ENCODE measurements at regions not wholly inside any gene's neighbourhood (a gene's known extent, or its start where the extent isn't known, plus 50 kb on each side); places are given as distances from the start of the nearest gene placed in this dataset.
"Not testable (repeated sequence)": the region's sequence is repeated elsewhere in the genome, so short reads cannot be mapped to it uniquely, and the experiment has no call there.

- no peak overlapping the region for H3K4me3 ChIP-seq (ENCODE audit: low read depth, low read length)
- no peak for TF ChIP-seq CTCF (IDR thresholded peaks at IDR 0.05; ENCODE audit: borderline replicate concordance, insufficient read depth, low read depth, low read length)
These were observed 142.5 kb upstream of the MSX2 start for GRCh38 chr5:174581894-174582293.

- TF ChIP-seq CTCF (IDR thresholded peaks at IDR 0.05; ENCODE audit: borderline replicate concordance, insufficient read depth, low read depth, low read length): no peak
- no peak overlapping the region for H3K4me3 ChIP-seq (ENCODE audit: low read depth, low read length)
These were observed 141.3 kb upstream of the MSX2 start for GRCh38 chr5:174583071-174583470.

GRCh38 chr5:174585472-174585871 is 138.9 kb upstream of the MSX2 start:
- H3K4me3 ChIP-seq (ENCODE audit: low read depth, low read length): no peak overlapping the region
- TF ChIP-seq CTCF (IDR thresholded peaks at IDR 0.05; ENCODE audit: borderline replicate concordance, insufficient read depth, low read depth, low read length): no peak

GRCh38 chr5:174586163-174586562 is 138.2 kb upstream of the MSX2 start:
- not testable (repeated sequence) for H3K4me3 ChIP-seq (ENCODE audit: low read depth, low read length)

- H3K4me3 ChIP-seq (ENCODE audit: low read depth, low read length): no peak overlapping the region
- TF ChIP-seq CTCF (IDR thresholded peaks at IDR 0.05; ENCODE audit: borderline replicate concordance, insufficient read depth, low read depth, low read length): no peak
These were observed 135.4 kb upstream of the MSX2 start for GRCh38 chr5:174589011-174589410.

GRCh38 chr5:174589599-174589998 is 134.8 kb upstream of the MSX2 start:
- TF ChIP-seq CTCF (IDR thresholded peaks at IDR 0.05; ENCODE audit: borderline replicate concordance, insufficient read depth, low read depth, low read length): no peak
- no peak overlapping the region for H3K4me3 ChIP-seq (ENCODE audit: low read depth, low read length)

GRCh38 chr5:174590820-174591219 is 133.6 kb upstream of the MSX2 start:
- no peak for TF ChIP-seq CTCF (IDR thresholded peaks at IDR 0.05; ENCODE audit: borderline replicate concordance, insufficient read depth, low read depth, low read length)
- H3K4me3 ChIP-seq (ENCODE audit: low read depth, low read length): no peak overlapping the region

GRCh38 chr5:174596429-174596828 is 128.0 kb upstream of the MSX2 start:
- TF ChIP-seq CTCF (IDR thresholded peaks at IDR 0.05; ENCODE audit: borderline replicate concordance, insufficient read depth, low read depth, low read length): no peak

More at GRCh38 chr5:174596429-174596828, 128.0 kb upstream of the MSX2 start:
- H3K4me3 ChIP-seq (ENCODE audit: low read depth, low read length): no peak overlapping the region
